IMR-90 (cell line): ENCODE measurements at regions not wholly inside any gene's neighbourhood (a gene's known extent, or its start where the extent isn't known, plus 50 kb on each side); places are given as distances from the start of the nearest gene placed in this dataset.

Experiments used
- ATAC-seq: fragments of 200-7000 bp; cut with Tn5 transposase; 2 replicates; pipeline ENCODE4 v1.9.1; 2020; ENCODE audit warnings: low read depth, mild to moderate bottlenecking, moderate library complexity
- BruUV-seq: library from RNA; stranded (reverse); fragments of 400-500 nt; replicated peaks from 2 replicates; lab custom pipeline; 2021; lab: Mats Ljungman, UMichigan
- CTCF ChIA-PET: fragments of 300-600 bp; formaldehyde crosslinking; extraction: SDS; loops from one replicate; lab custom pipeline; 2021; ENCODE audit warnings: antibody characterized with exemption; lab: Yijun Ruan, JAX
- POLR2A ChIA-PET: fragments of 300-600 bp; sonication (Branson Sonifier 250); formaldehyde crosslinking; loops from one replicate; lab custom pipeline; 2022; ENCODE audit warnings: antibody characterized with exemption; ENCODE audit not compliant: unreplicated experiment; lab: Charles Lee
- DNase-seq: peaks from one replicate; pipeline ENCODE4 v3.0.0; 2013
- H2AFZ ChIP-seq: replicated peaks from 2 replicates; pipeline ENCODE3; 2013; ENCODE audit warnings: low read length, mild to moderate bottlenecking; ENCODE audit not compliant: poor library complexity
- H2AK5ac ChIP-seq: 2 replicates; pipeline ENCODE4 v1.6.1; 2013; ENCODE audit warnings: low read depth, low read length, inconsistent platforms
- H2AK9ac ChIP-seq: replicated peaks from 2 replicates; pipeline ENCODE3; 2013; ENCODE audit warnings: mild to moderate bottlenecking, low read depth, low read length, moderate library complexity; ENCODE audit not compliant: poor library complexity
- H2BK120ac ChIP-seq: 2 replicates; pipeline ENCODE4 v1.6.1; 2013; ENCODE audit warnings: low read depth, low read length, inconsistent platforms
- H2BK15ac ChIP-seq: 3 replicates; pipeline ENCODE4 v1.6.1; 2013; ENCODE audit warnings: low read depth, low read length, inconsistent platforms
- H2BK20ac ChIP-seq: 2 replicates; pipeline ENCODE4 v1.6.1; 2013; ENCODE audit warnings: low read depth, mild to moderate bottlenecking, inconsistent platforms, low read length, moderate library complexity
- H2BK5ac ChIP-seq: 2 replicates; pipeline ENCODE4 v1.6.1; 2013; ENCODE audit warnings: mild to moderate bottlenecking, low read depth, low read length, inconsistent platforms; ENCODE audit not compliant: poor library complexity, severe bottlenecking
- H3K14ac ChIP-seq: replicated peaks from 2 replicates; pipeline ENCODE4 v1.6.1; 2013; ENCODE audit warnings: low read depth, low read length, inconsistent platforms
- H3K18ac ChIP-seq: 2 replicates; pipeline ENCODE4 v1.6.1; 2013; ENCODE audit warnings: low read depth, low read length, control low read depth
- H3K23ac ChIP-seq: 2 replicates; pipeline ENCODE4 v1.6.1; 2013; ENCODE audit warnings: low read depth, low read length, inconsistent platforms
- H3K27ac ChIP-seq: 2 replicates; pipeline ENCODE4 v1.5.1; 2013; ENCODE audit warnings: mild to moderate bottlenecking, control low read depth, low read length; ENCODE audit not compliant: insufficient read depth
- H3K27me3 ChIP-seq: 2 replicates; pipeline ENCODE4 v1.6.1; 2013; ENCODE audit warnings: low read length; ENCODE audit not compliant: control insufficient read depth, insufficient read depth
- H3K36me3 ChIP-seq: 2 replicates; pipeline ENCODE4 v1.6.1; 2013; ENCODE audit warnings: low read length, mixed read lengths; ENCODE audit not compliant: control insufficient read depth, insufficient read depth
- H3K4ac ChIP-seq: 2 replicates; pipeline ENCODE4 v1.6.1; 2013; ENCODE audit warnings: low read depth, low read length, inconsistent platforms
- H3K4me1 ChIP-seq: 2 replicates; pipeline ENCODE4 v1.6.1; 2013; ENCODE audit warnings: low read length, mixed read lengths; ENCODE audit not compliant: control insufficient read depth, insufficient read depth
- H3K4me2 ChIP-seq: 2 replicates; pipeline ENCODE4 v1.6.1; 2013; ENCODE audit warnings: low read depth, mild to moderate bottlenecking, control low read depth, low read length, moderate library complexity
- H3K4me3 ChIP-seq: 2 replicates; pipeline ENCODE4 v1.5.1; 2013; ENCODE audit warnings: low read depth, mild to moderate bottlenecking, control low read depth, low read length, moderate library complexity; ENCODE audit not compliant: insufficient read depth
- H3K56ac ChIP-seq: 2 replicates; pipeline ENCODE4 v1.6.1; 2013; ENCODE audit warnings: low read length, inconsistent platforms; ENCODE audit not compliant: insufficient read depth; ENCODE audit errors: extremely low read depth
- H3K79me1 ChIP-seq, 2 experiments: 2 replicates each; pipeline ENCODE4 v1.6.1; 2013; ENCODE audit warnings: low read length in 2 of 2, inconsistent platforms in 1 of 2, low read depth in 1 of 2
- H3K9ac ChIP-seq: 2 replicates; pipeline ENCODE4 v1.6.1; 2013; ENCODE audit warnings: low read depth, low read length, control low read depth
- H3K9me1 ChIP-seq: 2 replicates; pipeline ENCODE4 v1.6.1; 2013; ENCODE audit warnings: low read length, inconsistent platforms; ENCODE audit not compliant: insufficient read depth
- H3K9me3 ChIP-seq: 2 replicates; pipeline ENCODE4 v1.6.1; 2013; ENCODE audit warnings: low read length; ENCODE audit not compliant: control insufficient read depth, insufficient read depth
- H4K20me1 ChIP-seq: 2 replicates; pipeline ENCODE4 v1.6.1; 2013; ENCODE audit warnings: low read length, inconsistent platforms; ENCODE audit not compliant: insufficient read depth
- H4K5ac ChIP-seq: 2 replicates; pipeline ENCODE4 v1.6.1; 2013; ENCODE audit warnings: mild to moderate bottlenecking, low read depth, low read length, control low read depth
- H4K8ac ChIP-seq, 2 experiments: 2 replicates each; pipeline ENCODE4 v1.6.1; 2013; ENCODE audit warnings: low read depth in 2 of 2, low read length in 2 of 2, control low read depth in 1 of 2, inconsistent platforms in 1 of 2
- H4K91ac ChIP-seq: 2 replicates; pipeline ENCODE4 v1.6.1; 2013; ENCODE audit warnings: low read depth, low read length, inconsistent platforms; ENCODE audit not compliant: insufficient read depth
- BHLHE40 ChIP-seq: fragments of 150-350 bp; IDR thresholded peaks from 2 replicates; pipeline ENCODE4 v1.6.1; 2016; ENCODE audit warnings: mild to moderate bottlenecking, low read depth, low read length
- CEBPB ChIP-seq: IDR thresholded peaks from 2 replicates; pipeline ENCODE4 v1.6.1; 2012; ENCODE audit warnings: low read depth, low read length, improper control_type of control experiment
- CHD1 ChIP-seq: IDR thresholded peaks from 2 replicates; pipeline ENCODE4 v1.6.1; 2012; ENCODE audit warnings: low read depth, low read length, improper control_type of control experiment
- FOS ChIP-seq: fragments of 150-350 bp; IDR thresholded peaks from 2 replicates; pipeline ENCODE4 v1.6.1; 2016; ENCODE audit warnings: low read depth, low read length
- MAFK ChIP-seq: IDR thresholded peaks from 2 replicates; pipeline ENCODE4 v1.6.1; 2012; ENCODE audit warnings: low read depth, low read length, improper control_type of control experiment
- MAZ ChIP-seq: IDR thresholded peaks from 2 replicates; pipeline ENCODE4 v1.6.1; 2012; ENCODE audit warnings: low read depth, mild to moderate bottlenecking, low read length, improper control_type of control experiment, moderate library complexity, borderline replicate concordance
- MXI1 ChIP-seq: IDR thresholded peaks from 2 replicates; pipeline ENCODE4 v1.6.1; 2012; ENCODE audit warnings: low read depth, mild to moderate bottlenecking, low read length, moderate library complexity, borderline replicate concordance
- NFE2L2 ChIP-seq: fragments of 150-350 bp; IDR thresholded peaks from 2 replicates; pipeline ENCODE4 v1.6.1; 2016; ENCODE audit warnings: low read depth, mild to moderate bottlenecking, low read length
- POLR2A ChIP-seq: IDR thresholded peaks from 2 replicates; pipeline ENCODE4 v1.6.1; 2012; ENCODE audit warnings: mild to moderate bottlenecking, low read depth, low read length
- RAD21 ChIP-seq: IDR thresholded peaks from 2 replicates; pipeline ENCODE4 v1.6.1; 2012; ENCODE audit warnings: low read length, improper control_type of control experiment
- RCOR1 ChIP-seq: IDR thresholded peaks from 2 replicates; pipeline ENCODE4 v1.6.1; 2012; ENCODE audit warnings: mild to moderate bottlenecking, low read length, improper control_type of control experiment; ENCODE audit not compliant: insufficient replicate concordance
- RFX5 ChIP-seq: IDR thresholded peaks from 2 replicates; pipeline ENCODE4 v1.8.0; 2012; ENCODE audit warnings: low read depth, mild to moderate bottlenecking, low read length, moderate library complexity
- SMC3 ChIP-seq: fragments of 150-350 bp; IDR thresholded peaks from 2 replicates; pipeline ENCODE4 v1.6.1; 2016; ENCODE audit warnings: low read depth, mild to moderate bottlenecking, antibody characterized with exemption, low read length, moderate library complexity
- WGBS, 2 experiments: methylation state at CpG; one replicate each; pipeline versions ENCODE4 v1.1.5 to v1.1.7; 2013; ENCODE audit warnings: missing lambda C conversion rate in 2 of 2; ENCODE audit not compliant: insufficient read length in 1 of 2; ENCODE audit errors: extremely low coverage in 2 of 2; 5-methylcytosine and 5-hydroxymethylcytosine counted together
- dilution Hi-C: fragments of 300-500 bp; cut with HindIII; formaldehyde crosslinking; loops from one replicate; pipeline ENCODE4 v1.14.3; 2018; ENCODE audit warnings: low sequenced_read_pairs; ENCODE audit not compliant: unreplicated experiment
- in situ Hi-C: fragments of 300-500 bp; cut with MboI; formaldehyde crosslinking; loops from 3 replicates; pipeline ENCODE4 v1.14.3; 2019; ENCODE audit warnings: low sequenced_read_pairs, inconsistent platforms, mixed read lengths
- intact Hi-C: fragments of 100-400 bp; cut with micrococcal nuclease; formaldehyde crosslinking; loops from 2 replicates; pipeline ENCODE4 v1.10.0; 2022
- TF ChIP-seq, protein P1 (sequence below): fragments of 150-350 bp; IDR thresholded peaks from 2 replicates; pipeline ENCODE4 v1.6.1; 2016; ENCODE audit warnings: low read depth, mild to moderate bottlenecking, low read length, moderate library complexity, borderline replicate concordance
- TF ChIP-seq, protein P2 (sequence below): fragments of 150-350 bp; IDR thresholded peaks from 2 replicates; pipeline ENCODE4 v1.6.1; 2017; ENCODE audit warnings: mild to moderate bottlenecking, antibody characterized with exemption, low read length, low read depth
- TF ChIP-seq, protein P3 (sequence below): conservative IDR thresholded peaks from 2 replicates; pipeline ENCODE4 v1.5.1; 2012; ENCODE audit warnings: mild to moderate bottlenecking, low read depth, low read length, improper control_type of control experiment

DNA sequence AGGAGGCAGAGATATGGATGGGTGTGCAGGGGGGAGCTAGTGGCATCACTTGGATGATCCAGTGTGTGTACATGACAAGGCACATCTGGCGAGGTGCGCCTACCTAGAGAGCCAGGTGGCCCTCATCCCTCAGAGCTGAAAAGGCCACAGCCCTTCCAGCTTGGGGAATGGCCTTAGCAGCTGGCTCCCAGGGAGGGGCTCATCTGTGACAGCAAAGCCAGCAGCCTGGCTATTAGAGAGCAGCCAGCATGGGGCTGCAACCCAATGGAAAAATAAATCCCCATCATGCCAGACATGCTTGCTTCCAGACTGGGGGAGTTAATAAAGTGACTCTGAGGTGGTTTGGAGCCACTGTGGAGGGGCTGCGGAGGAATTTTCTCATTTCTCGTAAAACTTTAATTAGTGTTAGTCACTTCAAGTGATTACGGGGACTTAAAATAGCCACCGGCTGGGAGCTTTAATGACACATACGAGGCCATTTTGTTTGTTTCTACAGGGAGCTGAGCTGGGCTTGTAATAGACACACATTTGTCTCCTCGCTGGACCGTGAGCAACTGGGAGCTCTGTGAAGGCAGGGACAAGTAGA lies 111.2 kb upstream of the ALX4 start:
- no peak overlapping the region for H3K56ac ChIP-seq
- no peak overlapping the region for H3K4me2 ChIP-seq
- no peak overlapping the region for H3K4ac ChIP-seq
- no peaks in the 10 kb centered on the region for H3K4me1 ChIP-seq
- dilution Hi-C loops, result no loop called here
- H4K20me1 ChIP-seq, result no peaks in the 10 kb centered on the region
- no peak overlapping the region for H4K91ac ChIP-seq
- no peak overlapping the region for H3K4me3 ChIP-seq
- WGBS, 2 experiments, result 19% methylated on average over 2 of the region's 9 CpGs; no CpG with 5 or more reads in 1 of the 2 experiments
- BruUV-seq, result no TSS peak
- CTCF ChIA-PET, result no interaction called here
- no peak overlapping the region for H2BK15ac ChIP-seq
- POLR2A ChIA-PET, result no interaction called here
- H3K18ac ChIP-seq, result no peak overlapping the region
- no peak for ATAC-seq
- H3K23ac ChIP-seq, result no peak overlapping the region
- no peaks in the 10 kb centered on the region for H3K36me3 ChIP-seq
- no peak overlapping the region for H3K27ac ChIP-seq
- DNase-seq, result no peak
- no peak overlapping the region for H4K5ac ChIP-seq
- no peaks in the 10 kb centered on the region for H3K9me3 ChIP-seq
- in situ Hi-C loops, result no loop called here
- no peaks in the 10 kb centered on the region for H3K9me1 ChIP-seq
- no peak overlapping the region for H3K9ac ChIP-seq
- TF ChIP-seq MAZ (no peak), MXI1 (no peak), SMC3 (no peak), RAD21 (no peak), RFX5 (no peak), BHLHE40 (no peak), FOS (no peak), RCOR1 (no peak), NFE2L2 (no peak), CHD1 (no peak), POLR2A (no peak), CEBPB (no peak), MAFK (no peak)
- TF ChIP-seq, protein P1, sequence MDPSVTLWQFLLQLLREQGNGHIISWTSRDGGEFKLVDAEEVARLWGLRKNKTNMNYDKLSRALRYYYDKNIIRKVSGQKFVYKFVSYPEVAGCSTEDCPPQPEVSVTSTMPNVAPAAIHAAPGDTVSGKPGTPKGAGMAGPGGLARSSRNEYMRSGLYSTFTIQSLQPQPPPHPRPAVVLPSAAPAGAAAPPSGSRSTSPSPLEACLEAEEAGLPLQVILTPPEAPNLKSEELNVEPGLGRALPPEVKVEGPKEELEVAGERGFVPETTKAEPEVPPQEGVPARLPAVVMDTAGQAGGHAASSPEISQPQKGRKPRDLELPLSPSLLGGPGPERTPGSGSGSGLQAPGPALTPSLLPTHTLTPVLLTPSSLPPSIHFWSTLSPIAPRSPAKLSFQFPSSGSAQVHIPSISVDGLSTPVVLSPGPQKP, result no peak
- TF ChIP-seq, protein P2, sequence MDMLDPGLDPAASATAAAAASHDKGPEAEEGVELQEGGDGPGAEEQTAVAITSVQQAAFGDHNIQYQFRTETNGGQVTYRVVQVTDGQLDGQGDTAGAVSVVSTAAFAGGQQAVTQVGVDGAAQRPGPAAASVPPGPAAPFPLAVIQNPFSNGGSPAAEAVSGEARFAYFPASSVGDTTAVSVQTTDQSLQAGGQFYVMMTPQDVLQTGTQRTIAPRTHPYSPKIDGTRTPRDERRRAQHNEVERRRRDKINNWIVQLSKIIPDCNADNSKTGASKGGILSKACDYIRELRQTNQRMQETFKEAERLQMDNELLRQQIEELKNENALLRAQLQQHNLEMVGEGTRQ, result no peak
- TF ChIP-seq, protein P3, sequence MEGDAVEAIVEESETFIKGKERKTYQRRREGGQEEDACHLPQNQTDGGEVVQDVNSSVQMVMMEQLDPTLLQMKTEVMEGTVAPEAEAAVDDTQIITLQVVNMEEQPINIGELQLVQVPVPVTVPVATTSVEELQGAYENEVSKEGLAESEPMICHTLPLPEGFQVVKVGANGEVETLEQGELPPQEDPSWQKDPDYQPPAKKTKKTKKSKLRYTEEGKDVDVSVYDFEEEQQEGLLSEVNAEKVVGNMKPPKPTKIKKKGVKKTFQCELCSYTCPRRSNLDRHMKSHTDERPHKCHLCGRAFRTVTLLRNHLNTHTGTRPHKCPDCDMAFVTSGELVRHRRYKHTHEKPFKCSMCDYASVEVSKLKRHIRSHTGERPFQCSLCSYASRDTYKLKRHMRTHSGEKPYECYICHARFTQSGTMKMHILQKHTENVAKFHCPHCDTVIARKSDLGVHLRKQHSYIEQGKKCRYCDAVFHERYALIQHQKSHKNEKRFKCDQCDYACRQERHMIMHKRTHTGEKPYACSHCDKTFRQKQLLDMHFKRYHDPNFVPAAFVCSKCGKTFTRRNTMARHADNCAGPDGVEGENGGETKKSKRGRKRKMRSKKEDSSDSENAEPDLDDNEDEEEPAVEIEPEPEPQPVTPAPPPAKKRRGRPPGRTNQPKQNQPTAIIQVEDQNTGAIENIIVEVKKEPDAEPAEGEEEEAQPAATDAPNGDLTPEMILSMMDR, result no peak
- H2AFZ ChIP-seq, result no peak overlapping the region
- no peak overlapping the region for H2BK120ac ChIP-seq
- H2AK9ac ChIP-seq, result no peak overlapping the region
- no peak overlapping the region for H2BK5ac ChIP-seq
- H4K8ac ChIP-seq, result no peak overlapping the region
- H3K79me1 ChIP-seq, result no peaks in the 10 kb centered on the region
- no peak overlapping the region for H2AK5ac ChIP-seq
- peaks cover 4% of the 10 kb centered on the region for H3K27me3 ChIP-seq
- intact Hi-C loops, result no loop called here
- H3K14ac ChIP-seq, result no peak overlapping the region
- H2BK20ac ChIP-seq, result no peak overlapping the region
